ENCODE measurements at regions not wholly inside any gene's neighbourhood (a gene's known extent, or its start where the extent isn't known, plus 50 kb on each side); places are given as distances from the start of the nearest gene placed in this dataset.

GRCh38 chr5:60403343-60404006, 296.5 kb downstream of the DEPDC1B start:
- POLR2A ChIA-PET = no interaction called here
- dilution Hi-C loops (cut with MboI; ENCODE audit: extremely low pct_ligation_motif_present, low sequenced_read_pairs) = no loop called here
- Histone ChIP-seq H3K9me3 (replicated peaks; ENCODE audit: control insufficient read depth, insufficient read depth, low read length) (no peaks in the 10 kb centered on the region), H3K9me1 (replicated peaks; ENCODE audit: control insufficient read depth, extremely low read depth, insufficient read depth, low read length) (peaks cover 1% of the 10 kb centered on the region), H3K4me3 (replicated peaks in 1 of 3; ENCODE audit: insufficient read depth in 1 of 3, low read depth in 1 of 3, low read length in 3 of 3) (no peak overlapping the region), H4K20me1 (replicated peaks; ENCODE audit: control insufficient read depth, extremely low read depth, insufficient read depth, low read length) (no peaks in the 10 kb centered on the region), H2AFZ (ENCODE audit: low read depth, low read length) (no peak overlapping the region), H3K79me2 (ENCODE audit: control insufficient read depth, insufficient read depth, low read length) (no peaks in the 10 kb centered on the region), H3K27me3 (ENCODE audit: control insufficient read depth in 2 of 2, insufficient read depth in 2 of 2, low read length in 2 of 2) (no peaks in the 10 kb centered on the region), H3K4me2 (ENCODE audit: insufficient read depth, low read length) (no peak overlapping the region), H3K9ac (replicated peaks; ENCODE audit: extremely low read depth, insufficient read depth, low read length) (no peak overlapping the region), H3K36me3 (ENCODE audit: control insufficient read depth in 2 of 2, extremely low read depth in 1 of 2, insufficient read depth in 2 of 2, low read length in 2 of 2) (no peaks in the 10 kb centered on the region), H3K4me1 (ENCODE audit: control insufficient read depth, extremely low read depth, insufficient read depth, low read length) (no peaks in the 10 kb centered on the region), H3K27ac (ENCODE audit: insufficient read depth, low read depth, low read length) (no peak overlapping the region)
- CTCF ChIA-PET = no interaction called here
- no peak for DNase-seq (ENCODE audit: low read depth, low spot score)
- TF ChIP-seq CTCF (IDR thresholded peaks at IDR 0.05; ENCODE audit: extremely low read depth in 1 of 2, insufficient read depth in 1 of 2, low read depth in 1 of 2, low read length in 2 of 2) (no peak), POLR2A (IDR thresholded peaks at IDR 0.05; ENCODE audit: low read depth, low read length) (no peak), EZH2 (IDR thresholded peaks at IDR 0.05; ENCODE audit: borderline replicate concordance, low read depth, low read length, severe bottlenecking) (no peak)
- FAIRE-seq = no peak
- BruUV-seq (replicated peaks) = no TSS peak
- intact Hi-C loops (cut with micrococcal nuclease) = no loop called here

GRCh38 chr5:60402161-60402785, 297.7 kb downstream of the DEPDC1B start:
- no peak for FAIRE-seq

More at GRCh38 chr5:60402161-60402785, 297.7 kb downstream of the DEPDC1B start:
- Histone ChIP-seq H3K27me3 (ENCODE audit: control insufficient read depth in 2 of 2, insufficient read depth in 2 of 2, low read length in 2 of 2) (no peaks in the 10 kb centered on the region), H3K9ac (replicated peaks; ENCODE audit: extremely low read depth, insufficient read depth, low read length) (no peak overlapping the region), H3K4me2 (ENCODE audit: insufficient read depth, low read length) (no peak overlapping the region), H3K4me1 (ENCODE audit: control insufficient read depth, extremely low read depth, insufficient read depth, low read length) (no peaks in the 10 kb centered on the region), H4K20me1 (replicated peaks; ENCODE audit: control insufficient read depth, extremely low read depth, insufficient read depth, low read length) (no peaks in the 10 kb centered on the region), H3K4me3 (replicated peaks in 1 of 3; ENCODE audit: insufficient read depth in 1 of 3, low read depth in 1 of 3, low read length in 3 of 3) (no peak overlapping the region), H3K79me2 (ENCODE audit: control insufficient read depth, insufficient read depth, low read length) (no peaks in the 10 kb centered on the region), H3K36me3 (ENCODE audit: control insufficient read depth in 2 of 2, extremely low read depth in 1 of 2, insufficient read depth in 2 of 2, low read length in 2 of 2) (no peaks in the 10 kb centered on the region), H3K27ac (ENCODE audit: insufficient read depth, low read depth, low read length) (no peak overlapping the region), H3K9me3 (replicated peaks; ENCODE audit: control insufficient read depth, insufficient read depth, low read length) (no peaks in the 10 kb centered on the region), H3K9me1 (replicated peaks; ENCODE audit: control insufficient read depth, extremely low read depth, insufficient read depth, low read length) (no peaks in the 10 kb centered on the region), H2AFZ (ENCODE audit: low read depth, low read length) (no peak overlapping the region)
- DNase-seq (ENCODE audit: low read depth, low spot score) = no peak
- intact Hi-C loops (cut with micrococcal nuclease) = no loop called here
- POLR2A ChIA-PET = no interaction called here
- dilution Hi-C loops (cut with MboI; ENCODE audit: extremely low pct_ligation_motif_present, low sequenced_read_pairs) = no loop called here
- no TSS peak for BruUV-seq (replicated peaks)
- no peak for TF ChIP-seq POLR2A (IDR thresholded peaks at IDR 0.05; ENCODE audit: low read depth, low read length)
- no peak for TF ChIP-seq FOS (IDR thresholded peaks at IDR 0.05; ENCODE audit: borderline replicate concordance, insufficient read depth, low read length)
- TF ChIP-seq MYC (IDR thresholded peaks at IDR 0.05; ENCODE audit: low read depth, low read length) = no peak
- no peak for TF ChIP-seq JUN (IDR thresholded peaks at IDR 0.05; ENCODE audit: borderline replicate concordance, insufficient read depth, insufficient read length, low read depth)
- TF ChIP-seq GATA2 (IDR thresholded peaks at IDR 0.05; ENCODE audit: insufficient read depth, insufficient read length, low read depth, low read length) = no peak
- TF ChIP-seq EZH2 (IDR thresholded peaks at IDR 0.05; ENCODE audit: borderline replicate concordance, low read depth, low read length, severe bottlenecking) = no peak
- TF ChIP-seq MAX (IDR thresholded peaks at IDR 0.05; ENCODE audit: insufficient read depth, insufficient read length) = no peak
- no peak for TF ChIP-seq POLR2AphosphoS5 (IDR thresholded peaks at IDR 0.05; ENCODE audit: insufficient read depth, low read depth, low read length)
- TF ChIP-seq CTCF (IDR thresholded peaks at IDR 0.05; ENCODE audit: extremely low read depth in 1 of 2, insufficient read depth in 1 of 2, low read depth in 1 of 2, low read length in 2 of 2) = no peak
- CTCF ChIA-PET = no interaction called here

Data from endothelial cell of umbilical vein (primary cell).